ENCODE measurements at regions not wholly inside any gene's neighbourhood (a gene's known extent, or its start where the extent isn't known, plus 50 kb on each side); places are given as distances from the start of the nearest gene placed in this dataset.

DNA sequence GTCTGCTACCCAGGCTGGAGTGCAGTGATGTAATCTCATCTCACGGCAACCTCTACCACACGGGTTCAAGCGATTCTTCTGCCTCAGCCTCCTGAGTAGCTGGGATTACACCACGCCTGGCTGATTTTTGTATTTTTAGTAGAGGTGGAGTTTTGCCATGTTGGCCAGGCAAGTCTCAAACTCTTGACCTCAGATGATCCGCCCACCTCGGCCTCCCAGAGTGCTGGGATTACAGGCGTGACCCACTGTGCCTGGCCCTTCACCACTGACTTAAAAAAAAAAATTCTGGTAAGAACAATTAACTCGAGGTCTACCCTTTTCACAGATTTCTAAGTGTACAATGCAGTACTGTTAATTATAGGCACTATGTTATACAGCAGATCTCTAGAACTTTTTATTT, 279.4 kb downstream of the PARN start:
- TF ChIP-seq, protein P1, sequence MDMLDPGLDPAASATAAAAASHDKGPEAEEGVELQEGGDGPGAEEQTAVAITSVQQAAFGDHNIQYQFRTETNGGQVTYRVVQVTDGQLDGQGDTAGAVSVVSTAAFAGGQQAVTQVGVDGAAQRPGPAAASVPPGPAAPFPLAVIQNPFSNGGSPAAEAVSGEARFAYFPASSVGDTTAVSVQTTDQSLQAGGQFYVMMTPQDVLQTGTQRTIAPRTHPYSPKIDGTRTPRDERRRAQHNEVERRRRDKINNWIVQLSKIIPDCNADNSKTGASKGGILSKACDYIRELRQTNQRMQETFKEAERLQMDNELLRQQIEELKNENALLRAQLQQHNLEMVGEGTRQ (CRISPR knock-in tag; IDR thresholded peaks at IDR 0.05), result no peak
- TF ChIP-seq ZNF121 (CRISPR knock-in tag; conservative IDR thresholded peaks at IDR 0.05) (no peak), ARID1B (IDR thresholded peaks at IDR 0.05) (no peak), POLR2G (IDR thresholded peaks at IDR 0.05; ENCODE audit: low read depth, low read length) (no peak), ZNF354B (CRISPR knock-in tag; IDR thresholded peaks at IDR 0.05) (no peak), SETDB1 (IDR thresholded peaks at IDR 0.05; ENCODE audit: low read length) (no peak), ZKSCAN1 (IDR thresholded peaks at IDR 0.05; ENCODE audit: low read depth, low read length) (no peak)
- TF ChIP-seq, protein P2, sequence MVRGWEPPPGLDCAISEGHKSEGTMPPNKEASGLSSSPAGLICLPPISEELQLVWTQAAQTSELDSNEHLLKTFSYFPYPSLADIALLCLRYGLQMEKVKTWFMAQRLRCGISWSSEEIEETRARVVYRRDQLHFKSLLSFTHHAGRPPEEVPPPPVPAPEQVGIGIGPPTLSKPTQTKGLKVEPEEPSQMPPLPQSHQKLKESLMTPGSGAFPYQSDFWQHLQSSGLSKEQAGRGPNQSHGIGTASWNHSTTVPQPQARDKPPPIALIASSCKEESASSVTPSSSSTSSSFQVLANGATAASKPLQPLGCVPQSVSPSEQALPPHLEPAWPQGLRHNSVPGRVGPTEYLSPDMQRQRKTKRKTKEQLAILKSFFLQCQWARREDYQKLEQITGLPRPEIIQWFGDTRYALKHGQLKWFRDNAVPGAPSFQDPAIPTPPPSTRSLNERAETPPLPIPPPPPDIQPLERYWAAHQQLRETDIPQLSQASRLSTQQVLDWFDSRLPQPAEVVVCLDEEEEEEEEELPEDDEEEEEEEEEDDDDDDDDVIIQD (CRISPR knock-in tag; IDR thresholded peaks at IDR 0.05), result no peak
- TF ChIP-seq, protein P3, sequence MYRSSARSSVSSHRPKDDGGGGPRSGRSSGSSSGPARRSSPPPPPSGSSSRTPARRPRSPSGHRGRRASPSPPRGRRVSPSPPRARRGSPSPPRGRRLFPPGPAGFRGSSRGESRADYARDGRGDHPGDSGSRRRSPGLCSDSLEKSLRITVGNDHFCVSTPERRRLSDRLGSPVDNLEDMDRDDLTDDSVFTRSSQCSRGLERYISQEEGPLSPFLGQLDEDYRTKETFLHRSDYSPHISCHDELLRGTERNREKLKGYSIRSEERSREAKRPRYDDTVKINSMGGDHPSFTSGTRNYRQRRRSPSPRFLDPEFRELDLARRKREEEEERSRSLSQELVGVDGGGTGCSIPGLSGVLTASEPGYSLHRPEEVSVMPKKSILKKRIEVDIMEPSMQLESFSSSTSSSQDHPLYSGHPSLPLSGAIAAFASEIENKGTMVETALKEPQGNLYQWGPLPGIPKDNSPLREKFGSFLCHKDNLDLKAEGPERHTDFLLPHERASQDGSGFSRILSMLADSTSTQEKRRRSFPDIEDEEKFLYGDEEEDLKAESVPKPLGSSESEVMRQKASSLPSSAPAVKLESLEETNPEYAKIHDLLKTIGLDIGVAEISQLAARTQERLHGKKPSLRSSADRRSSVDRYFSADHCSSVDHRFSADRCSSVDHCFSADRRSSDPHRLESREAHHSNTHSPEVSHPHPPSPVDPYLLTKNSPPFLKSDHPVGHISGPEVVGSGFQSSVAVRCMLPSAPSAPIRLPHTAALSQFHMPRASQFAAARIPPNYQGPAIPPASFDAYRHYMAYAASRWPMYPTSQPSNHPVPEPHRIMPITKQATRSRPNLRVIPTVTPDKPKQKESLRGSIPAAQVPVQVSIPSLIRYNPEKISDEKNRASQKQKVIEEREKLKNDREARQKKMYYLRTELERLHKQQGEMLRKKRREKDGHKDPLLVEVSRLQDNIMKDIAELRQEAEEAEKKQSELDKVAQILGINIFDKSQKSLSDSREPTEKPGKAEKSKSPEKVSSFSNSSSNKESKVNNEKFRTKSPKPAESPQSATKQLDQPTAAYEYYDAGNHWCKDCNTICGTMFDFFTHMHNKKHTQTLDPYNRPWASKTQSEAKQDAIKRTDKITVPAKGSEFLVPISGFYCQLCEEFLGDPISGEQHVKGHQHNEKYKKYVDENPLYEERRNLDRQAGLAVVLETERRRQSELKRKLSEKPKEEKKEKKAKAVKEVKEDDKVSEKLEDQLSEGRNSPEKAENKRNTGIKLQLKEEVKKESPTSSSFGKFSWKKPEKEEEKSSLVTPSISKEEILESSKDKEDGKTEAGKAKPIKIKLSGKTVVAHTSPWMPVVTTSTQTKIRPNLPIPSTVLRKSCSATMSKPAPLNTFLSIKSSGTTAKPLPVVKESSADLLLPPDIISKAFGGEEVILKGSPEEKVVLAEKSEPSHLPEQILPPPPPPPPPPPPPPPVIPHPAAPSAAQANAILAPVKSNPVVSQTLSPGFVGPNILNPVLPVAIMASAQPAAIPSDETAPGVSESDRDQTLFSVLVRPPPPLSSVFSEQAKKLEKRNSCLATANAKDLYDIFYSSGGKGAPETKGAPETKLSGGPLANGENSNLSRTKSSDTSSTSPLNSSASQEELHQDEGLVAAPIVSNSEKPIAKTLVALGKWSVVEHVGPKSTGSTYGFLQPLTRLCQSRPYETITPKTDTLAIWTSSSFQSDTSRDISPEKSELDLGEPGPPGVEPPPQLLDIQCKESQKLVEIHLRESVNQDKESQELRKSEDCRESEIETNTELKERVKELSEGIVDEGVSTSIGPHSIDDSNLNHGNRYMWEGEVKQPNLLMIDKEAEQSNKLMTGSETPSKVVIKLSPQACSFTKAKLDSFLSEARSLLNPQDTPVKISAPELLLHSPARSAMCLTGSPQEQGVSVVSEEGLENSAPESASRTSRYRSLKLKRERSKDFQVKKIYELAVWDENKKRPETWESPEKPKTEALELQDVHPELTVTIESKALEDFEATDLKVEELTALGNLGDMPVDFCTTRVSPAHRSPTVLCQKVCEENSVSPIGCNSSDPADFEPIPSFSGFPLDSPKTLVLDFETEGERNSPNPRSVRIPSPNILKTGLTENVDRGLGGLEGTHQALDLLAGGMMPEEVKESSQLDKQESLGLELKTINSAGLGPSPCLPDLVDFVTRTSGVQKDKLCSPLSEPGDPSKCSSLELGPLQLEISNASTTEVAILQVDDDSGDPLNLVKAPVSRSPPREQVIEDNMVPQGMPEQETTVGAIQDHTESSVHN (IDR thresholded peaks at IDR 0.05; ENCODE audit: borderline replicate concordance in 1 of 2, low read depth in 1 of 2), result no peak
- TF ChIP-seq, protein P4, sequence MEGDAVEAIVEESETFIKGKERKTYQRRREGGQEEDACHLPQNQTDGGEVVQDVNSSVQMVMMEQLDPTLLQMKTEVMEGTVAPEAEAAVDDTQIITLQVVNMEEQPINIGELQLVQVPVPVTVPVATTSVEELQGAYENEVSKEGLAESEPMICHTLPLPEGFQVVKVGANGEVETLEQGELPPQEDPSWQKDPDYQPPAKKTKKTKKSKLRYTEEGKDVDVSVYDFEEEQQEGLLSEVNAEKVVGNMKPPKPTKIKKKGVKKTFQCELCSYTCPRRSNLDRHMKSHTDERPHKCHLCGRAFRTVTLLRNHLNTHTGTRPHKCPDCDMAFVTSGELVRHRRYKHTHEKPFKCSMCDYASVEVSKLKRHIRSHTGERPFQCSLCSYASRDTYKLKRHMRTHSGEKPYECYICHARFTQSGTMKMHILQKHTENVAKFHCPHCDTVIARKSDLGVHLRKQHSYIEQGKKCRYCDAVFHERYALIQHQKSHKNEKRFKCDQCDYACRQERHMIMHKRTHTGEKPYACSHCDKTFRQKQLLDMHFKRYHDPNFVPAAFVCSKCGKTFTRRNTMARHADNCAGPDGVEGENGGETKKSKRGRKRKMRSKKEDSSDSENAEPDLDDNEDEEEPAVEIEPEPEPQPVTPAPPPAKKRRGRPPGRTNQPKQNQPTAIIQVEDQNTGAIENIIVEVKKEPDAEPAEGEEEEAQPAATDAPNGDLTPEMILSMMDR (IDR thresholded peaks at IDR 0.05 in 2 of 3, conservative IDR thresholded peaks at IDR 0.05 in 1 of 3; ENCODE audit: insufficient read depth in 2 of 3, low read depth in 1 of 3, low read length in 3 of 3), result no peak
